ENCODE measurements at regions not wholly inside any gene's neighbourhood (a gene's known extent, or its start where the extent isn't known, plus 50 kb on each side); places are given as distances from the start of the nearest gene placed in this dataset.
A peak's percentile ranks its signal among the peaks of the same experiment; 100 is the strongest.

GRCh38 chrX:44470816-44471215 lies 71.8 kb downstream of the FUNDC1 start:
- DNase-seq (ENCODE audit: low read depth in 3 of 3, low spot score in 1 of 3) = no peak

- no peak for DNase-seq (ENCODE audit: low read depth in 3 of 3, low spot score in 1 of 3)
These were observed 79.8 kb downstream of the FUNDC1 start for GRCh38 chrX:44462850-44463249.

GRCh38 chrX:44459501-44459900 lies 83.2 kb downstream of the FUNDC1 start:
- no peak for DNase-seq (ENCODE audit: low read depth in 3 of 3, low spot score in 1 of 3)

- DNase-seq (ENCODE audit: low read depth in 3 of 3, low spot score in 1 of 3) = no peak
These were observed 86.0 kb downstream of the FUNDC1 start for GRCh38 chrX:44456685-44457084.

GRCh38 chrX:44451056-44451455 lies 91.6 kb downstream of the FUNDC1 start:
- no peak for DNase-seq (ENCODE audit: low read depth in 3 of 3, low spot score in 1 of 3)

GRCh38 chrX:44447214-44447613 lies 95.4 kb downstream of the FUNDC1 start:
- DNase-seq (ENCODE audit: low read depth in 3 of 3, low spot score in 1 of 3) = no peak

GRCh38 chrX:44440006-44440405 lies 96.5 kb upstream of the EFHC2 start:
- no peak for DNase-seq (ENCODE audit: low read depth in 3 of 3, low spot score in 1 of 3)

- no peak for DNase-seq (ENCODE audit: low read depth in 3 of 3, low spot score in 1 of 3)
These were observed 95.8 kb upstream of the EFHC2 start for GRCh38 chrX:44439242-44439794.

- DNase-seq (ENCODE audit: low read depth in 3 of 3, low spot score in 1 of 3) = no peak
These were observed 91.6 kb upstream of the EFHC2 start for GRCh38 chrX:44435047-44435446.

GRCh38 chrX:44433556-44433955 lies 90.1 kb upstream of the EFHC2 start:
- DNase-seq (ENCODE audit: low read depth in 3 of 3, low spot score in 1 of 3) = no peak

GRCh38 chrX:44432641-44433040 lies 89.2 kb upstream of the EFHC2 start:
- no peak for DNase-seq (ENCODE audit: low read depth in 3 of 3, low spot score in 1 of 3)

- no peak for DNase-seq (ENCODE audit: low read depth in 3 of 3, low spot score in 1 of 3)
These were observed 87.7 kb upstream of the EFHC2 start for GRCh38 chrX:44431194-44431593.

GRCh38 chrX:44428989-44429627 lies 85.6 kb upstream of the EFHC2 start:
- DNase-seq (ENCODE audit: low read depth in 3 of 3, low spot score in 1 of 3) = no peak

- no peak for DNase-seq (ENCODE audit: low read depth in 3 of 3, low spot score in 1 of 3)
These were observed 79.2 kb upstream of the EFHC2 start for GRCh38 chrX:44422631-44423030.

GRCh38 chrX:44415639-44416386 lies 72.3 kb upstream of the EFHC2 start:
- DNase-seq (ENCODE audit: low read depth in 3 of 3, low spot score in 1 of 3) = no peak

GRCh38 chrX:44401151-44401550 lies 57.7 kb upstream of the EFHC2 start:
- no peak for DNase-seq (ENCODE audit: low read depth in 3 of 3, low spot score in 1 of 3)

- peak in 1 of 3 donors; percentile 1 for DNase-seq (ENCODE audit: low read depth in 3 of 3, low spot score in 1 of 3)
These were observed 57.1 kb upstream of the EFHC2 start for GRCh38 chrX:44400588-44400987.

GRCh38 chrX:44400161-44400560 lies 56.7 kb upstream of the EFHC2 start:
- DNase-seq (ENCODE audit: low read depth in 3 of 3, low spot score in 1 of 3) = no peak
